Tibial artery (tissue), 4 donors: ENCODE measurements at regions not wholly inside any gene's neighbourhood (a gene's known extent, or its start where the extent isn't known, plus 50 kb on each side); places are given as distances from the start of the nearest gene placed in this dataset.

Source experiments
- DNase-seq, 2 donors: peaks; one replicate each; pipeline ENCODE4 v3.0.0-alpha.2; 2019
- H3K27ac ChIP-seq, 2 donors: fragments of 200-600 bp; sonication (generic) in 1 of 2; 1 replicate in 1 of 2; 2 replicates in 1 of 2; pipeline ENCODE4 v1.5.1; 2018 to 2019; ENCODE audit warnings: mild to moderate bottlenecking in 1 of 2
- H3K27me3 ChIP-seq, 2 donors: fragments of 200-600 bp; sonication (generic) in 1 of 2; one replicate each; pipeline versions ENCODE4 v1.5.1 to v1.6.0; 2016 to 2019
- H3K36me3 ChIP-seq, 3 donors: fragments of 200-600 bp; sonication (generic) in 2 of 3; one replicate each; pipeline ENCODE4 v1.5.1; 2016 to 2019; ENCODE audit warnings: mild to moderate bottlenecking in 2 of 3
- H3K4me1 ChIP-seq, 4 donors: fragments of 200-600 bp; sonication (generic) in 2 of 4; 1 replicate in 3 of 4; 2 replicates in 1 of 4; pipeline ENCODE4 v1.5.1; 2016 to 2019
- H3K4me3 ChIP-seq, 2 donors: fragments of 200-600 bp; sonication (generic) in 1 of 2; 1 replicate in 1 of 2; 2 replicates in 1 of 2; pipeline ENCODE4 v1.5.1; 2018 to 2019; ENCODE audit warnings: mild to moderate bottlenecking in 2 of 2
- H3K9me3 ChIP-seq, 3 donors: fragments of 200-600 bp; sonication (generic) in 1 of 3; one replicate each; pipeline ENCODE4 v1.5.1; 2016 to 2019
- CTCF ChIP-seq, 2 experiments: fragments of 200-600 bp in 1 of 2; fragments of 450-650 bp in 1 of 2; IDR thresholded peaks; one replicate each; pipeline ENCODE4 v1.5.1; 2017 to 2019; ENCODE audit warnings: antibody characterized with exemption in 2 of 2, mild to moderate bottlenecking in 1 of 2, moderate library complexity in 1 of 2
- intact Hi-C: fragments of 100-400 bp; cut with DNase I; formaldehyde crosslinking; loops from one replicate; pipeline ENCODE4 v1.15.0; 2023; ENCODE audit warnings: low total_unique reads

GRCh38 chr4:133476063-133476462 is 327.0 kb downstream of the PCDH10 start:
- Histone ChIP-seq H3K9me3 (no peaks in the 10 kb centered on the region), H3K27me3 (no peaks in the 10 kb centered on the region), H3K4me3 (no peak overlapping the region), H3K4me1 (no peaks in the 10 kb centered on the region), H3K27ac (no peak overlapping the region), H3K36me3 (no peaks in the 10 kb centered on the region)
- intact Hi-C loops, result no loop called here
- TF ChIP-seq CTCF (IDR thresholded peaks at IDR 0.05), result no peak
- DNase-seq, result no peak

- no peak for TF ChIP-seq CTCF (IDR thresholded peaks at IDR 0.05)
- intact Hi-C loops, result no loop called here
- H3K27me3 ChIP-seq, result no peaks in the 10 kb centered on the region
Observed at GRCh38 chr4:133474501-133474900, 325.4 kb downstream of the PCDH10 start.

GRCh38 chr4:133472244-133472643 is 323.1 kb downstream of the PCDH10 start:
- Histone ChIP-seq H3K36me3 (no peaks in the 10 kb centered on the region), H3K4me1 (no peaks in the 10 kb centered on the region), H3K4me3 (no peak overlapping the region), H3K27ac (no peak overlapping the region), H3K27me3 (no peaks in the 10 kb centered on the region), H3K9me3 (no peaks in the 10 kb centered on the region)
- DNase-seq, result no peak
- no peak for TF ChIP-seq CTCF (IDR thresholded peaks at IDR 0.05)
- intact Hi-C loops, result no loop called here

More at GRCh38 chr4:133474501-133474900, 325.4 kb downstream of the PCDH10 start:
- no peak overlapping the region for H3K27ac ChIP-seq
- H3K4me1 ChIP-seq, result no peaks in the 10 kb centered on the region
- no peak for DNase-seq
- no peaks in the 10 kb centered on the region for H3K36me3 ChIP-seq
- no peaks in the 10 kb centered on the region for H3K9me3 ChIP-seq
- H3K4me3 ChIP-seq, result no peak overlapping the region

GRCh38 chr4:133467290-133467947 is 318.3 kb downstream of the PCDH10 start:
- Histone ChIP-seq H3K9me3 (no peaks in the 10 kb centered on the region), H3K4me3 (no peak overlapping the region), H3K36me3 (no peaks in the 10 kb centered on the region), H3K27me3 (no peaks in the 10 kb centered on the region), H3K27ac (no peak overlapping the region), H3K4me1 (no peaks in the 10 kb centered on the region)
- no peak for TF ChIP-seq CTCF (IDR thresholded peaks at IDR 0.05)
- DNase-seq, result no peak
- intact Hi-C loops, result no loop called here

GRCh38 chr4:133465022-133465421 is 315.9 kb downstream of the PCDH10 start:
- no peaks in the 10 kb centered on the region for H3K4me1 ChIP-seq
- H3K9me3 ChIP-seq, result no peaks in the 10 kb centered on the region
- no peak for TF ChIP-seq CTCF (IDR thresholded peaks at IDR 0.05)
- H3K4me3 ChIP-seq, result no peak overlapping the region
- no peaks in the 10 kb centered on the region for H3K36me3 ChIP-seq
- intact Hi-C loops, result no loop called here
- DNase-seq, result no peak
- H3K27me3 ChIP-seq, result no peaks in the 10 kb centered on the region
- no peak overlapping the region for H3K27ac ChIP-seq

GRCh38 chr4:133464311-133464710 is 315.2 kb downstream of the PCDH10 start:
- no peak for DNase-seq
- Histone ChIP-seq H3K27ac (no peak overlapping the region), H3K4me3 (no peak overlapping the region), H3K36me3 (no peaks in the 10 kb centered on the region), H3K4me1 (no peaks in the 10 kb centered on the region), H3K27me3 (no peaks in the 10 kb centered on the region), H3K9me3 (no peaks in the 10 kb centered on the region)
- intact Hi-C loops, result no loop called here
- no peak for TF ChIP-seq CTCF (IDR thresholded peaks at IDR 0.05)
